Progenitor cell of endocrine pancreas (in vitro differentiated cells): ENCODE measurements at regions not wholly inside any gene's neighbourhood (a gene's known extent, or its start where the extent isn't known, plus 50 kb on each side); places are given as distances from the start of the nearest gene placed in this dataset.

Source experiments
- DNase-seq: peaks from one replicate; pipeline ENCODE4 v3.0.0; 2021; ENCODE audit warnings: low spot score; ENCODE audit not compliant: unreplicated experiment
- H3K27ac Mint-ChIP-seq: 2 replicates; pipeline ENCODE4 v1.8.0; 2021; ENCODE audit warnings: mild to moderate bottlenecking, moderate library complexity, mixed read lengths
- H3K27me3 Mint-ChIP-seq: 2 replicates; pipeline ENCODE4 v1.8.0; 2021; ENCODE audit warnings: mixed read lengths
- H3K36me3 Mint-ChIP-seq: 2 replicates; pipeline ENCODE4 v1.8.0; 2022; ENCODE audit warnings: mixed read lengths; ENCODE audit not compliant: insufficient read depth
- H3K4me1 Mint-ChIP-seq: 2 replicates; pipeline ENCODE4 v1.8.0; 2021; ENCODE audit warnings: low read depth, mixed read lengths
- H3K4me3 Mint-ChIP-seq: 2 replicates; pipeline ENCODE4 v1.8.0; 2021; ENCODE audit warnings: low read depth, mild to moderate bottlenecking, moderate library complexity, mixed read lengths
- H3K9me3 Mint-ChIP-seq: 2 replicates; pipeline ENCODE4 v1.8.0; 2021; ENCODE audit warnings: low read depth, mixed read lengths
- CTCF ChIP-seq: fragments of 200-600 bp; sonication (generic); IDR thresholded peaks from one replicate; pipeline ENCODE4 v1.5.0; 2021; ENCODE audit warnings: antibody characterized with exemption, mild to moderate bottlenecking; ENCODE audit not compliant: unreplicated experiment

GRCh38 chr7:140231771-140232491 lies 55.1 kb upstream of the KDM7A start:
- Mint-ChIP-seq H3K36me3 (no peaks in the 10 kb centered on the region), H3K27me3 (peaks cover 30% of the 10 kb centered on the region), H3K9me3 (no peaks in the 10 kb centered on the region), H3K4me3 (peak overlapping the region; percentile 76), H3K4me1 (peaks cover 9% of the 10 kb centered on the region), H3K27ac (no peak overlapping the region)
- no peak for DNase-seq
- no peak for TF ChIP-seq CTCF

GRCh38 chr7:140230861-140231770 lies 54.3 kb upstream of the KDM7A start:
- Mint-ChIP-seq H3K27ac (peak overlapping the region; percentile 52), H3K4me1 (peaks cover 10% of the 10 kb centered on the region), H3K36me3 (no peaks in the 10 kb centered on the region), H3K9me3 (no peaks in the 10 kb centered on the region), H3K27me3 (peaks cover 32% of the 10 kb centered on the region), H3K4me3 (peak overlapping the region; percentile 76)
- peak; percentile 44 for DNase-seq
- TF ChIP-seq CTCF = no peak

GRCh38 chr7:140230516-140230860 lies 53.7 kb upstream of the KDM7A start:
- DNase-seq = no peak
- no peak for TF ChIP-seq CTCF
- Mint-ChIP-seq H3K27me3 (peaks cover 32% of the 10 kb centered on the region), H3K9me3 (no peaks in the 10 kb centered on the region), H3K4me1 (peaks cover 10% of the 10 kb centered on the region), H3K27ac (no peak overlapping the region), H3K36me3 (no peaks in the 10 kb centered on the region), H3K4me3 (peak overlapping the region; percentile 76)

GRCh38 chr7:140229591-140230515 lies 53.1 kb upstream of the KDM7A start:
- H3K4me3 Mint-ChIP-seq = peak overlapping the region; percentile 61
- no peak for DNase-seq
- no peak for TF ChIP-seq CTCF
- H3K27ac Mint-ChIP-seq = peak overlapping the region; percentile 54
- no peaks in the 10 kb centered on the region for H3K36me3 Mint-ChIP-seq
- H3K27me3 Mint-ChIP-seq = peaks cover 32% of the 10 kb centered on the region
- peaks cover 10% of the 10 kb centered on the region for H3K4me1 Mint-ChIP-seq
- no peaks in the 10 kb centered on the region for H3K9me3 Mint-ChIP-seq

- Mint-ChIP-seq H3K4me1 (peaks cover 10% of the 10 kb centered on the region), H3K27me3 (peaks cover 36% of the 10 kb centered on the region), H3K4me3 (peak overlapping the region; percentile 61), H3K36me3 (no peaks in the 10 kb centered on the region), H3K9me3 (no peaks in the 10 kb centered on the region), H3K27ac (no peak overlapping the region)
- no peak for TF ChIP-seq CTCF
- no peak for DNase-seq
Measured at GRCh38 chr7:140229101-140229525, 52.3 kb upstream of the KDM7A start.
